ENCODE measurements at regions not wholly inside any gene's neighbourhood (a gene's known extent, or its start where the extent isn't known, plus 50 kb on each side); places are given as distances from the start of the nearest gene placed in this dataset.

GRCh38 chr2:79453918-79454317 lies 58.9 kb upstream of the CTNNA2 start:
- no peaks in the 10 kb centered on the region for H3K36me3 ChIP-seq (ENCODE audit: control insufficient read depth in 1 of 2, insufficient read depth in 2 of 2, low read length in 1 of 2)
- intact Hi-C loops (cut with DNase I) = no loop called here
- no peaks in the 10 kb centered on the region for H3K4me1 ChIP-seq (ENCODE audit: control insufficient read depth in 1 of 2, insufficient read depth in 2 of 2, low read length in 2 of 2)
- DNase-seq (no peak), ATAC-seq (ENCODE audit: low FRiP score) (no peak)
- no peak overlapping the region for H3K4me3 ChIP-seq (ENCODE audit: low read length in 2 of 2)
- WGBS, 2 donors = 5 to 6% methylated on average over 3 of the region's 3 CpGs
- no peaks in the 10 kb centered on the region for H3K9me3 ChIP-seq (ENCODE audit: control insufficient read depth, low read length)
- H3K27ac ChIP-seq (ENCODE audit: low read depth in 1 of 2, low read length in 2 of 2) = no peak overlapping the region
- no peaks in the 10 kb centered on the region for H3K27me3 ChIP-seq (ENCODE audit: control insufficient read depth in 1 of 2, insufficient read depth in 2 of 2, low read length in 1 of 2)

- H3K9me3 ChIP-seq (ENCODE audit: control insufficient read depth, low read length) = no peaks in the 10 kb centered on the region
Observed at GRCh38 chr2:79452651-79453050, 60.2 kb upstream of the CTNNA2 start.

GRCh38 chr2:79447463-79447862 lies 65.4 kb upstream of the CTNNA2 start:
- no peak for DNase-seq
- no peaks in the 10 kb centered on the region for H3K36me3 ChIP-seq (ENCODE audit: control insufficient read depth in 1 of 2, insufficient read depth in 2 of 2, low read length in 1 of 2)
- no peak overlapping the region for H3K4me3 ChIP-seq (ENCODE audit: low read length in 2 of 2)
- H3K27me3 ChIP-seq (ENCODE audit: control insufficient read depth in 1 of 2, insufficient read depth in 2 of 2, low read length in 1 of 2) = no peaks in the 10 kb centered on the region
- ATAC-seq (ENCODE audit: low FRiP score) = no peak
- H3K27ac ChIP-seq (ENCODE audit: low read depth in 1 of 2, low read length in 2 of 2) = no peak overlapping the region
- peaks cover 1% of the 10 kb centered on the region for H3K9me3 ChIP-seq (ENCODE audit: control insufficient read depth, low read length)
- no peaks in the 10 kb centered on the region for H3K4me1 ChIP-seq (ENCODE audit: control insufficient read depth in 1 of 2, insufficient read depth in 2 of 2, low read length in 2 of 2)
- intact Hi-C loops (cut with DNase I) = no loop called here

More at GRCh38 chr2:79452651-79453050, 60.2 kb upstream of the CTNNA2 start:
- no peak for DNase-seq
- WGBS, 2 donors = 66 to 73% methylated on average over 1 of the region's 1 CpG
- intact Hi-C loops (cut with DNase I) = no loop called here
- H3K27me3 ChIP-seq (ENCODE audit: control insufficient read depth in 1 of 2, insufficient read depth in 2 of 2, low read length in 1 of 2) = no peaks in the 10 kb centered on the region
- no peaks in the 10 kb centered on the region for H3K4me1 ChIP-seq (ENCODE audit: control insufficient read depth in 1 of 2, insufficient read depth in 2 of 2, low read length in 2 of 2)
- H3K27ac ChIP-seq (ENCODE audit: low read depth in 1 of 2, low read length in 2 of 2) = no peak overlapping the region
- ATAC-seq (ENCODE audit: low FRiP score) = no peak
- H3K36me3 ChIP-seq (ENCODE audit: control insufficient read depth in 1 of 2, insufficient read depth in 2 of 2, low read length in 1 of 2) = no peaks in the 10 kb centered on the region
- H3K4me3 ChIP-seq (ENCODE audit: low read length in 2 of 2) = no peak overlapping the region

GRCh38 chr2:79446313-79446712 lies 66.5 kb upstream of the CTNNA2 start:
- WGBS, 2 donors = 38 to 59% methylated on average over 2 of the region's 2 CpGs
- Histone ChIP-seq H3K4me3 (ENCODE audit: low read length in 2 of 2) (no peak overlapping the region), H3K27me3 (ENCODE audit: control insufficient read depth in 1 of 2, insufficient read depth in 2 of 2, low read length in 1 of 2) (no peaks in the 10 kb centered on the region), H3K9me3 (ENCODE audit: control insufficient read depth, low read length) (peaks cover 1% of the 10 kb centered on the region), H3K27ac (ENCODE audit: low read depth in 1 of 2, low read length in 2 of 2) (no peak overlapping the region), H3K36me3 (ENCODE audit: control insufficient read depth in 1 of 2, insufficient read depth in 2 of 2, low read length in 1 of 2) (no peaks in the 10 kb centered on the region), H3K4me1 (ENCODE audit: control insufficient read depth in 1 of 2, insufficient read depth in 2 of 2, low read length in 2 of 2) (no peaks in the 10 kb centered on the region)
- intact Hi-C loops (cut with DNase I) = no loop called here
- no peak for ATAC-seq (ENCODE audit: low FRiP score)
- no peak for DNase-seq

GRCh38 chr2:79437433-79438267 lies 75.2 kb upstream of the CTNNA2 start:
- no peaks in the 10 kb centered on the region for H3K4me1 ChIP-seq (ENCODE audit: control insufficient read depth in 1 of 2, insufficient read depth in 2 of 2, low read length in 2 of 2)
- H3K27me3 ChIP-seq (ENCODE audit: control insufficient read depth in 1 of 2, insufficient read depth in 2 of 2, low read length in 1 of 2) = no peaks in the 10 kb centered on the region
- no peak for DNase-seq
- no peak overlapping the region for H3K27ac ChIP-seq (ENCODE audit: low read depth in 1 of 2, low read length in 2 of 2)
- H3K36me3 ChIP-seq (ENCODE audit: control insufficient read depth in 1 of 2, insufficient read depth in 2 of 2, low read length in 1 of 2) = no peaks in the 10 kb centered on the region
- WGBS, 2 donors = 29 to 30% methylated on average over 16 of the region's 16 CpGs
- no peak for ATAC-seq (ENCODE audit: low FRiP score)
- no peaks in the 10 kb centered on the region for H3K9me3 ChIP-seq (ENCODE audit: control insufficient read depth, low read length)
- intact Hi-C loops (cut with DNase I) = no loop called here
- no peak overlapping the region for H3K4me3 ChIP-seq (ENCODE audit: low read length in 2 of 2)

- WGBS, 2 donors = 70 to 73% methylated on average over 2 of the region's 2 CpGs
- ATAC-seq (ENCODE audit: low FRiP score) (peak; percentile 19), DNase-seq (no peak)
- Histone ChIP-seq H3K4me1 (ENCODE audit: control insufficient read depth in 1 of 2, insufficient read depth in 2 of 2, low read length in 2 of 2) (no peaks in the 10 kb centered on the region), H3K9me3 (ENCODE audit: control insufficient read depth, low read length) (no peaks in the 10 kb centered on the region), H3K27ac (ENCODE audit: low read depth in 1 of 2, low read length in 2 of 2) (no peak overlapping the region), H3K36me3 (ENCODE audit: control insufficient read depth in 1 of 2, insufficient read depth in 2 of 2, low read length in 1 of 2) (no peaks in the 10 kb centered on the region), H3K4me3 (ENCODE audit: low read length in 2 of 2) (no peak overlapping the region), H3K27me3 (ENCODE audit: control insufficient read depth in 1 of 2, insufficient read depth in 2 of 2, low read length in 1 of 2) (no peaks in the 10 kb centered on the region)
- intact Hi-C loops (cut with DNase I) = no loop called here
Observed at GRCh38 chr2:79434362-79434761, 78.5 kb upstream of the CTNNA2 start.

GRCh38 chr2:79432731-79433146 lies 80.1 kb upstream of the CTNNA2 start:
- WGBS, 2 donors = 10 to 15% methylated on average over 3 of the region's 3 CpGs
- DNase-seq = no peak
- H3K36me3 ChIP-seq (ENCODE audit: control insufficient read depth in 1 of 2, insufficient read depth in 2 of 2, low read length in 1 of 2) = no peaks in the 10 kb centered on the region
- intact Hi-C loops (cut with DNase I) = no loop called here
- no peaks in the 10 kb centered on the region for H3K9me3 ChIP-seq (ENCODE audit: control insufficient read depth, low read length)
- no peak overlapping the region for H3K27ac ChIP-seq (ENCODE audit: low read depth in 1 of 2, low read length in 2 of 2)
- H3K27me3 ChIP-seq (ENCODE audit: control insufficient read depth in 1 of 2, insufficient read depth in 2 of 2, low read length in 1 of 2) = no peaks in the 10 kb centered on the region
- H3K4me3 ChIP-seq (ENCODE audit: low read length in 2 of 2) = no peak overlapping the region
- ATAC-seq (ENCODE audit: low FRiP score) = no peak
- no peaks in the 10 kb centered on the region for H3K4me1 ChIP-seq (ENCODE audit: control insufficient read depth in 1 of 2, insufficient read depth in 2 of 2, low read length in 2 of 2)

GRCh38 chr2:79428745-79429144 lies 84.1 kb upstream of the CTNNA2 start:
- H3K9me3 ChIP-seq (ENCODE audit: control insufficient read depth, low read length) = no peaks in the 10 kb centered on the region
- DNase-seq (no peak), ATAC-seq (ENCODE audit: low FRiP score) (no peak)
- no peak overlapping the region for H3K27ac ChIP-seq (ENCODE audit: low read depth in 1 of 2, low read length in 2 of 2)
- intact Hi-C loops (cut with DNase I) = no loop called here
- H3K36me3 ChIP-seq (ENCODE audit: control insufficient read depth in 1 of 2, insufficient read depth in 2 of 2, low read length in 1 of 2) = no peaks in the 10 kb centered on the region
- H3K4me3 ChIP-seq (ENCODE audit: low read length in 2 of 2) = no peak overlapping the region
- H3K4me1 ChIP-seq (ENCODE audit: control insufficient read depth in 1 of 2, insufficient read depth in 2 of 2, low read length in 2 of 2) = no peaks in the 10 kb centered on the region
- 36 to 40% methylated on average over 1 of the region's 1 CpG for WGBS, 2 donors
- H3K27me3 ChIP-seq (ENCODE audit: control insufficient read depth in 1 of 2, insufficient read depth in 2 of 2, low read length in 1 of 2) = no peaks in the 10 kb centered on the region

- no peaks in the 10 kb centered on the region for H3K4me1 ChIP-seq (ENCODE audit: control insufficient read depth in 1 of 2, insufficient read depth in 2 of 2, low read length in 2 of 2)
- H3K36me3 ChIP-seq (ENCODE audit: control insufficient read depth in 1 of 2, insufficient read depth in 2 of 2, low read length in 1 of 2) = no peaks in the 10 kb centered on the region
- no peak overlapping the region for H3K4me3 ChIP-seq (ENCODE audit: low read length in 2 of 2)
- DNase-seq = no peak
- WGBS, 2 donors = 56 to 77% methylated on average over 2 of the region's 2 CpGs
- intact Hi-C loops (cut with DNase I) = no loop called here
- no peaks in the 10 kb centered on the region for H3K9me3 ChIP-seq (ENCODE audit: control insufficient read depth, low read length)
- H3K27me3 ChIP-seq (ENCODE audit: control insufficient read depth in 1 of 2, insufficient read depth in 2 of 2, low read length in 1 of 2) = no peaks in the 10 kb centered on the region
- no peak overlapping the region for H3K27ac ChIP-seq (ENCODE audit: low read depth in 1 of 2, low read length in 2 of 2)
- no peak for ATAC-seq (ENCODE audit: low FRiP score)
Observed at GRCh38 chr2:79414690-79415089, 98.2 kb upstream of the CTNNA2 start.

Data from aorta (tissue), 5 donors.